PC-3 (cell line): ENCODE measurements at regions not wholly inside any gene's neighbourhood (a gene's known extent, or its start where the extent isn't known, plus 50 kb on each side); places are given as distances from the start of the nearest gene placed in this dataset.
"Not testable (repeated sequence)": the region's sequence is repeated elsewhere in the genome, so short reads cannot be mapped to it uniquely, and the experiment has no call there.

Experiments used
- ATAC-seq: fragments of 200-7000 bp; cut with Tn5 transposase; 2 replicates; pipeline ENCODE4 v1.9.1; 2020; ENCODE audit warnings: mild to moderate bottlenecking, moderate library complexity
- BruUV-seq: library from RNA; stranded (reverse); fragments of 400-500 nt; replicated peaks from 2 replicates; lab custom pipeline; 2021; lab: Mats Ljungman, UMichigan
- CTCF ChIA-PET: fragments of 300-600 bp; sonication (Branson Sonifier 250); formaldehyde crosslinking; loops from one replicate; lab custom pipeline; 2022; ENCODE audit warnings: antibody characterized with exemption; lab: Charles Lee
- POLR2A ChIA-PET: fragments of 300-600 bp; sonication (Branson Sonifier 250); formaldehyde crosslinking; loops from one replicate; lab custom pipeline; 2022; ENCODE audit warnings: antibody characterized with exemption; ENCODE audit not compliant: unreplicated experiment; lab: Charles Lee
- DNase-seq: peaks from one replicate; pipeline ENCODE4 v3.0.0-alpha.2; 2015
- H2AFZ ChIP-seq: fragments of 300-600 bp; sonication (generic); 2 replicates; pipeline ENCODE4 v1.6.0; 2016; ENCODE audit warnings: antibody characterized with exemption, low read length
- H3F3A ChIP-seq: fragments of 300-600 bp; sonication (generic); one replicate; pipeline ENCODE4 v1.6.0; 2017; ENCODE audit warnings: antibody characterized with exemption, low read length, control low read depth, mild to moderate bottlenecking; ENCODE audit not compliant: unreplicated experiment
- H3K27ac ChIP-seq: fragments of 300-600 bp; sonication (generic); 2 replicates; pipeline ENCODE4 v1.5.1; 2016; ENCODE audit warnings: mild to moderate bottlenecking, low read length
- H3K27me3 ChIP-seq: fragments of 300-600 bp; sonication (generic); 2 replicates; pipeline ENCODE4 v1.6.1; 2016; ENCODE audit warnings: low read length, mixed read lengths
- H3K36me3 ChIP-seq: fragments of 300-600 bp; sonication (generic); 2 replicates; pipeline ENCODE4 v1.6.1; 2016; ENCODE audit warnings: low read depth, mixed run types, low read length, mixed read lengths
- H3K4me1 ChIP-seq: fragments of 300-600 bp; sonication (generic); 2 replicates; pipeline ENCODE4 v1.5.1; 2016; ENCODE audit warnings: low read length; ENCODE audit not compliant: insufficient read depth
- H3K4me2 ChIP-seq: fragments of 300-600 bp; sonication (generic); 2 replicates; pipeline ENCODE4 v1.6.0; 2016; ENCODE audit warnings: low read length
- H3K4me3 ChIP-seq: fragments of 300-600 bp; sonication (generic); 2 replicates; pipeline ENCODE4 v1.5.1; 2016; ENCODE audit warnings: mild to moderate bottlenecking, low read length, mixed read lengths
- H3K79me2 ChIP-seq: fragments of 300-600 bp; sonication (generic); 2 replicates; pipeline ENCODE4 v1.6.1; 2017; ENCODE audit warnings: low read length, mixed read lengths
- H3K9ac ChIP-seq: fragments of 300-600 bp; sonication (generic); 2 replicates; pipeline ENCODE4 v1.6.0; 2016; ENCODE audit warnings: mild to moderate bottlenecking, low read length
- H3K9me2 ChIP-seq: fragments of 300-600 bp; sonication (generic); replicated peaks from 2 replicates; pipeline ENCODE4 v1.6.1; 2016; ENCODE audit warnings: mixed run types, low read length, mixed read lengths
- H3K9me3 ChIP-seq: fragments of 300-600 bp; sonication (generic); 2 replicates; pipeline ENCODE4 v1.6.1; 2016; ENCODE audit warnings: low read length, mixed read lengths
- H4K20me1 ChIP-seq: fragments of 300-600 bp; sonication (generic); 2 replicates; pipeline ENCODE4 v1.6.1; 2016; ENCODE audit warnings: low read length, mixed read lengths
- EZH2 ChIP-seq: fragments of 300-600 bp; sonication (generic); IDR thresholded peaks from one replicate; pipeline ENCODE4 v1.6.1; 2017; ENCODE audit warnings: antibody characterized with exemption, mild to moderate bottlenecking, low read length; ENCODE audit not compliant: unreplicated experiment
- EZH2phosphoT487 ChIP-seq: fragments of 300-600 bp; sonication (generic); IDR thresholded peaks from 2 replicates; pipeline ENCODE4 v1.6.1; 2018; ENCODE audit warnings: mild to moderate bottlenecking, antibody characterized with exemption, low read length, borderline replicate concordance
- intact Hi-C: fragments of 100-400 bp; cut with micrococcal nuclease; formaldehyde crosslinking; loops from 2 replicates; pipeline ENCODE4 v1.9.0; 2023
- TF ChIP-seq, protein P1 (sequence below): fragments of 300-600 bp; sonication (generic); conservative IDR thresholded peaks from 2 replicates; pipeline ENCODE4 v1.5.1; 2017; ENCODE audit warnings: antibody characterized with exemption, low read depth, mild to moderate bottlenecking, low read length

- H4K20me1 ChIP-seq: no peaks in the 10 kb centered on the region
- H3K4me1 ChIP-seq: no peaks in the 10 kb centered on the region
- no peaks in the 10 kb centered on the region for H3K9me2 ChIP-seq
- H3K27ac ChIP-seq: no peak overlapping the region
- H3K9ac ChIP-seq: no peak overlapping the region
- no peaks in the 10 kb centered on the region for H3K27me3 ChIP-seq
- H2AFZ ChIP-seq: no peak overlapping the region
- no peaks in the 10 kb centered on the region for H3F3A ChIP-seq
- no peak overlapping the region for H3K4me3 ChIP-seq
- H3K4me2 ChIP-seq: no peak overlapping the region
- ChIA-PET CTCF (no interaction called here), POLR2A (no interaction called here)
- intact Hi-C loops: no loop called here
- DNase-seq (no peak), ATAC-seq (no peak)
- BruUV-seq: no TSS peak
- TF ChIP-seq EZH2phosphoT487 (no peak), EZH2 (no peak)
- TF ChIP-seq, protein P1, sequence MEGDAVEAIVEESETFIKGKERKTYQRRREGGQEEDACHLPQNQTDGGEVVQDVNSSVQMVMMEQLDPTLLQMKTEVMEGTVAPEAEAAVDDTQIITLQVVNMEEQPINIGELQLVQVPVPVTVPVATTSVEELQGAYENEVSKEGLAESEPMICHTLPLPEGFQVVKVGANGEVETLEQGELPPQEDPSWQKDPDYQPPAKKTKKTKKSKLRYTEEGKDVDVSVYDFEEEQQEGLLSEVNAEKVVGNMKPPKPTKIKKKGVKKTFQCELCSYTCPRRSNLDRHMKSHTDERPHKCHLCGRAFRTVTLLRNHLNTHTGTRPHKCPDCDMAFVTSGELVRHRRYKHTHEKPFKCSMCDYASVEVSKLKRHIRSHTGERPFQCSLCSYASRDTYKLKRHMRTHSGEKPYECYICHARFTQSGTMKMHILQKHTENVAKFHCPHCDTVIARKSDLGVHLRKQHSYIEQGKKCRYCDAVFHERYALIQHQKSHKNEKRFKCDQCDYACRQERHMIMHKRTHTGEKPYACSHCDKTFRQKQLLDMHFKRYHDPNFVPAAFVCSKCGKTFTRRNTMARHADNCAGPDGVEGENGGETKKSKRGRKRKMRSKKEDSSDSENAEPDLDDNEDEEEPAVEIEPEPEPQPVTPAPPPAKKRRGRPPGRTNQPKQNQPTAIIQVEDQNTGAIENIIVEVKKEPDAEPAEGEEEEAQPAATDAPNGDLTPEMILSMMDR: no peak
- H3K79me2 ChIP-seq: no peaks in the 10 kb centered on the region
- H3K9me3 ChIP-seq: no peaks in the 10 kb centered on the region
- no peaks in the 10 kb centered on the region for H3K36me3 ChIP-seq
These were observed 671.9 kb downstream of the BRINP3 start for GRCh38 chr1:189805735-189806134.

DNA sequence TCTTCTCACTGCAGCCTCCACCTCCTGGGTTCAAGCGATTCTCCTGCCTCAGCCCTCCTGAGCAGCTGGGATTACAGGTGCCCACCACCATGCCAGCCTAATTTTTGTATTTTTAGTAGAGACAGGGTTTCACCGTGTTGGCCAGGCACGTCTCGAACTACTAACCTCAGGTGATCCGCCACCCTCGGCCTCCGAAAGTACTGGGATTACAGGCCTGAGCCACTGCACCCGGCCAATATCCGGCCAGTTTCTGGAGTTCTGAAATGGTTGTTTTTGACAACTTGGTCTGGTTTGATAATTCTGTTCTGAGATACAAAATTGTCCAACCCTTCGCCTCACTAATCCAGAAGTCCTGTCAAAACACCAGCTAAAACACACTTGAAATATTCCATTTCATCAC is 667.0 kb downstream of the BRINP3 start:
- H4K20me1 ChIP-seq, H3F3A ChIP-seq, H3K27ac ChIP-seq, H3K36me3 ChIP-seq, H3K4me1 ChIP-seq, intact Hi-C loops, H3K9me3 ChIP-seq, BruUV-seq, H3K9ac ChIP-seq, H3K79me2 ChIP-seq, H3K4me2 ChIP-seq, H3K9me2 ChIP-seq, CTCF ChIA-PET, DNase-seq, ATAC-seq, H3K4me3 ChIP-seq, H2AFZ ChIP-seq, H3K27me3 ChIP-seq, POLR2A ChIA-PET: not testable (repeated sequence)

DNA sequence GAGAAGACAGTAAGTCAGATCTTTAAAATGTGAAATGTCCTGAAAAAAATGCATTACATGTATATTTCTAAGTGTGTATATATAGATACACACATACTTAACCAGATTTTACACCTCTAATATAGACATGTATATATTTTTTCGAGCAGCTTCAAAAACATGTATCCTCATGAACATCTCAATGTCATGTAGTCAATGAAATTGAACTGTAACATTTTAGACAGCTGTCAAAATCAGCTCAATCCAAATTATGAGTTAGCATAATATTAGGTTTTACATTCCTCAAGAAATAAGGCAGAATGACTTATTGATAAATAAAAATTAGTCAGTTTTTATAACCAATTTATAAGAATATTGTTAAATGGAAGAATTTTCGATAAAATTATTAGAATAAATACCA is 665.7 kb downstream of the BRINP3 start:
- no TSS peak for BruUV-seq
- Histone ChIP-seq H3K4me3 (no peak overlapping the region), H3K4me1 (no peaks in the 10 kb centered on the region), H3K79me2 (no peaks in the 10 kb centered on the region), H3K9me3 (no peaks in the 10 kb centered on the region), H2AFZ (no peak overlapping the region), H3K36me3 (no peaks in the 10 kb centered on the region), H3K4me2 (no peak overlapping the region), H3K27me3 (no peaks in the 10 kb centered on the region), H3F3A (no peaks in the 10 kb centered on the region), H3K9me2 (no peaks in the 10 kb centered on the region), H4K20me1 (no peaks in the 10 kb centered on the region), H3K27ac (no peak overlapping the region), H3K9ac (no peak overlapping the region)
- POLR2A ChIA-PET: no interaction called here
- CTCF ChIA-PET: no interaction called here
- intact Hi-C loops: no loop called here
- DNase-seq (no peak), ATAC-seq (no peak)
- no peak for TF ChIP-seq EZH2
- TF ChIP-seq EZH2phosphoT487: no peak
- TF ChIP-seq, protein P1: no peak
